ENCODE measurements at regions not wholly inside any gene's neighbourhood (a gene's known extent, or its start where the extent isn't known, plus 50 kb on each side); places are given as distances from the start of the nearest gene placed in this dataset.

- H3K27me3 ChIP-seq (ENCODE audit: insufficient read depth, poor library complexity, severe bottlenecking), result no peaks in the 10 kb centered on the region
- DNase-seq (ENCODE audit: low read depth in 1 of 2, low spot score in 1 of 2), result no peak
- TF ChIP-seq SPI1 (IDR thresholded peaks at IDR 0.05; ENCODE audit: borderline replicate concordance, low read depth) (no peak), GABPA (IDR thresholded peaks at IDR 0.05; ENCODE audit: low read depth) (no peak), REST (IDR thresholded peaks at IDR 0.05; ENCODE audit: insufficient replicate concordance, low read depth) (no peak), POLR2AphosphoS5 (IDR thresholded peaks at IDR 0.05; ENCODE audit: low read depth) (no peak)
- TF ChIP-seq, protein P1, sequence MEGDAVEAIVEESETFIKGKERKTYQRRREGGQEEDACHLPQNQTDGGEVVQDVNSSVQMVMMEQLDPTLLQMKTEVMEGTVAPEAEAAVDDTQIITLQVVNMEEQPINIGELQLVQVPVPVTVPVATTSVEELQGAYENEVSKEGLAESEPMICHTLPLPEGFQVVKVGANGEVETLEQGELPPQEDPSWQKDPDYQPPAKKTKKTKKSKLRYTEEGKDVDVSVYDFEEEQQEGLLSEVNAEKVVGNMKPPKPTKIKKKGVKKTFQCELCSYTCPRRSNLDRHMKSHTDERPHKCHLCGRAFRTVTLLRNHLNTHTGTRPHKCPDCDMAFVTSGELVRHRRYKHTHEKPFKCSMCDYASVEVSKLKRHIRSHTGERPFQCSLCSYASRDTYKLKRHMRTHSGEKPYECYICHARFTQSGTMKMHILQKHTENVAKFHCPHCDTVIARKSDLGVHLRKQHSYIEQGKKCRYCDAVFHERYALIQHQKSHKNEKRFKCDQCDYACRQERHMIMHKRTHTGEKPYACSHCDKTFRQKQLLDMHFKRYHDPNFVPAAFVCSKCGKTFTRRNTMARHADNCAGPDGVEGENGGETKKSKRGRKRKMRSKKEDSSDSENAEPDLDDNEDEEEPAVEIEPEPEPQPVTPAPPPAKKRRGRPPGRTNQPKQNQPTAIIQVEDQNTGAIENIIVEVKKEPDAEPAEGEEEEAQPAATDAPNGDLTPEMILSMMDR (IDR thresholded peaks at IDR 0.05; ENCODE audit: insufficient read depth, low read length), result no peak
- no peak overlapping the region for H3K27ac ChIP-seq (replicated peaks)
- no peak overlapping the region for H3K4me3 ChIP-seq (replicated peaks; ENCODE audit: insufficient read depth, low read length)
These were observed 166.9 kb upstream of the DCN start for GRCh38 chr12:91349476-91349875.

GRCh38 chr12:91347481-91348214 is 165.0 kb upstream of the DCN start:
- no peak for DNase-seq (ENCODE audit: low read depth in 1 of 2, low spot score in 1 of 2)
- no peak overlapping the region for H3K4me3 ChIP-seq (replicated peaks; ENCODE audit: insufficient read depth, low read length)
- H3K27me3 ChIP-seq (ENCODE audit: insufficient read depth, poor library complexity, severe bottlenecking), result no peaks in the 10 kb centered on the region
- TF ChIP-seq POLR2AphosphoS5 (IDR thresholded peaks at IDR 0.05; ENCODE audit: low read depth) (no peak), REST (IDR thresholded peaks at IDR 0.05; ENCODE audit: insufficient replicate concordance, low read depth) (no peak), SPI1 (IDR thresholded peaks at IDR 0.05; ENCODE audit: borderline replicate concordance, low read depth) (no peak), GABPA (IDR thresholded peaks at IDR 0.05; ENCODE audit: low read depth) (no peak)
- TF ChIP-seq, protein P1 (IDR thresholded peaks at IDR 0.05; ENCODE audit: insufficient read depth, low read length), result no peak
- H3K27ac ChIP-seq (replicated peaks), result no peak overlapping the region

DNA sequence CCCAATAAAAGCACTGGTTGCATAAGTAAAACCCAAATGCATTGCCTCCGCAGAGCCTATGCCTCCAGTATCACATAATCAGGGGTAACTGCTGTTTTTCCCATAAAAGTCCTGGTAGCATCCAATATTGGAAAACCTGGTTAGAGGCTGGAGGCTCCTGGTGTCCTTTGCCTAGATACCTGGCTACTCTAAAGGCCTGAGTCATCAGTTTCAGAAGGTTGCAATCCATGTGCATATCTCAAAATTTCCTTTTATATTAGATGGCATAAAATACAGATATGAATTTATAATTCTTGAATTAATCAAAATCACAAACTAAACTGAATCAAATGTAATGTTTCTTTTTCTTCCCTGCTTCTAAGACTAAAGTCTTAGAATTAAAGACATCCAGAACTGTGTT is 164.2 kb upstream of the DCN start:
- no peak for DNase-seq (ENCODE audit: low read depth in 1 of 2, low spot score in 1 of 2)
- TF ChIP-seq SPI1 (IDR thresholded peaks at IDR 0.05; ENCODE audit: borderline replicate concordance, low read depth) (no peak), POLR2AphosphoS5 (IDR thresholded peaks at IDR 0.05; ENCODE audit: low read depth) (no peak), REST (IDR thresholded peaks at IDR 0.05; ENCODE audit: insufficient replicate concordance, low read depth) (no peak), GABPA (IDR thresholded peaks at IDR 0.05; ENCODE audit: low read depth) (no peak)
- TF ChIP-seq, protein P1 (IDR thresholded peaks at IDR 0.05; ENCODE audit: insufficient read depth, low read length), result no peak
- Histone ChIP-seq H3K27me3 (ENCODE audit: insufficient read depth, poor library complexity, severe bottlenecking) (no peaks in the 10 kb centered on the region), H3K4me3 (replicated peaks; ENCODE audit: insufficient read depth, low read length) (no peak overlapping the region), H3K27ac (replicated peaks) (no peak overlapping the region)
